Esophagus squamous epithelium (tissue), 5 donors: ENCODE measurements at regions not wholly inside any gene's neighbourhood (a gene's known extent, or its start where the extent isn't known, plus 50 kb on each side); places are given as distances from the start of the nearest gene placed in this dataset.

Source experiments
- DNase-seq: peaks from one replicate; lab custom pipeline; 2025; lab: John Stamatoyannopoulos, UW
- H3K27ac ChIP-seq, 4 donors: fragments of 200-600 bp; sonication (generic); one replicate each; pipeline ENCODE4 v1.5.1; 2016 to 2019; ENCODE audit warnings: mild to moderate bottlenecking in 1 of 4
- H3K27me3 ChIP-seq, 4 donors: fragments of 200-600 bp; sonication (generic); 1 replicate in 3 of 4; 2 replicates in 1 of 4; pipeline versions ENCODE4 v1.5.1 to v1.6.0; 2017 to 2021; ENCODE audit warnings: antibody characterized with exemption in 1 of 4
- H3K36me3 ChIP-seq, 3 donors: fragments of 200-600 bp; sonication (generic); one replicate each; pipeline ENCODE4 v1.5.1; 2016 to 2019
- H3K4me1 ChIP-seq, 3 donors: fragments of 200-600 bp; sonication (generic); one replicate each; pipeline ENCODE4 v1.5.1; 2017 to 2019
- H3K4me3 ChIP-seq, 4 donors: fragments of 200-600 bp; sonication (generic); 1 replicate in 3 of 4; 2 replicates in 1 of 4; pipeline ENCODE4 v1.5.1; 2016 to 2019; ENCODE audit warnings: mild to moderate bottlenecking in 2 of 4, moderate library complexity in 1 of 4
- H3K9me3 ChIP-seq, 3 donors: fragments of 200-600 bp; sonication (generic); one replicate each; pipeline ENCODE4 v1.5.1; 2016 to 2019
- POLR2A ChIP-seq, 4 donors: fragments of 450-650 bp; IDR thresholded peaks; one replicate each; pipeline ENCODE4 v1.6.1; 2017; ENCODE audit warnings: antibody characterized with exemption in 4 of 4, mild to moderate bottlenecking in 4 of 4, moderate library complexity in 3 of 4
- WGBS, 2 donors: methylation state at CpG; one replicate each; pipeline ENCODE4 v1.1.5; 2018; 5-methylcytosine and 5-hydroxymethylcytosine counted together
- intact Hi-C: fragments of 100-400 bp; cut with DNase I; formaldehyde crosslinking; loops from one replicate; pipeline ENCODE4 v1.15.0; 2022
- TF ChIP-seq, protein P1 (sequence below), 6 experiments: fragments of 450-650 bp in 4 of 6; fragments of 200-600 bp in 2 of 6; sonication (generic) in 2 of 6; IDR thresholded peaks; one replicate each; pipeline ENCODE4 v1.5.1; 2016 to 2019; ENCODE audit warnings: antibody characterized with exemption in 6 of 6, mild to moderate bottlenecking in 4 of 6, moderate library complexity in 4 of 6
- donor health status: DM: yes; HTN: yes; CAD: no.

DNA sequence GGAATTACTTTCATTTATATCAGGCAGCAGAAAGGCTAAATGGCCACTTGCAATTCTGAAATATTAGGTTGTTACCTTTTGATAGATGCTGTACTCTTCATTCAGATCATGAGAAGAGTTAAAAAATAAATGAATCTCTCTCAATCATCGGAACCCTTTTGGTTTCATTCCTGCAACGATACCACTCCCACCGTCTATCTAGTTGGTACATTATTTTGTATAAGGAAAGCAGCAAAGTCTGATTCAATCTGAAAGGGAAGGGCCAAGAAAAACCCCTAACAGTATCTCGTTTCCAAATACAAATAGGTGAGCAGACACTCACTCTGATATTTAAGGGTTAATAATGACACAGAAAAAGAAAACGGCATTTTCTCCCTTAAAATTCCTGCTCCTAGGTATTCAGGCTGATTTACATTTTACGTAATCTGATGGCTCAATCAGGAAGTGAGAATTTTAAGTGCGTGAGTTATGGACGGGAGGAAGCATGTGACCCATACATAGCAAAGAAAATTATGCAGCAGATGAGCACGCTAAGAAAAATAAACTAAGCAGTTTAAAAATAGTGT, 209.4 kb upstream of the KLF14 start:
- Histone ChIP-seq H3K36me3 (no peaks in the 10 kb centered on the region), H3K4me1 (peaks cover 12 to 93% (median 47%) of the 10 kb centered on the region in 3 donors), H3K27ac (peak overlapping the region; percentile 90 to 95 (median 91)), H3K9me3 (no peaks in the 10 kb centered on the region), H3K4me3 (peak overlapping the region; percentile 23 to 64 (median 49)), H3K27me3 (no peaks in the 10 kb centered on the region)
- WGBS, 2 donors: 2 to 6% methylated on average over 9 of the region's 9 CpGs
- intact Hi-C loops: no loop called here
- DNase-seq: no peak
- peak in 1 of 4 donors; percentile 53 for TF ChIP-seq POLR2A (IDR thresholded peaks at IDR 0.05)
- TF ChIP-seq, protein P1, sequence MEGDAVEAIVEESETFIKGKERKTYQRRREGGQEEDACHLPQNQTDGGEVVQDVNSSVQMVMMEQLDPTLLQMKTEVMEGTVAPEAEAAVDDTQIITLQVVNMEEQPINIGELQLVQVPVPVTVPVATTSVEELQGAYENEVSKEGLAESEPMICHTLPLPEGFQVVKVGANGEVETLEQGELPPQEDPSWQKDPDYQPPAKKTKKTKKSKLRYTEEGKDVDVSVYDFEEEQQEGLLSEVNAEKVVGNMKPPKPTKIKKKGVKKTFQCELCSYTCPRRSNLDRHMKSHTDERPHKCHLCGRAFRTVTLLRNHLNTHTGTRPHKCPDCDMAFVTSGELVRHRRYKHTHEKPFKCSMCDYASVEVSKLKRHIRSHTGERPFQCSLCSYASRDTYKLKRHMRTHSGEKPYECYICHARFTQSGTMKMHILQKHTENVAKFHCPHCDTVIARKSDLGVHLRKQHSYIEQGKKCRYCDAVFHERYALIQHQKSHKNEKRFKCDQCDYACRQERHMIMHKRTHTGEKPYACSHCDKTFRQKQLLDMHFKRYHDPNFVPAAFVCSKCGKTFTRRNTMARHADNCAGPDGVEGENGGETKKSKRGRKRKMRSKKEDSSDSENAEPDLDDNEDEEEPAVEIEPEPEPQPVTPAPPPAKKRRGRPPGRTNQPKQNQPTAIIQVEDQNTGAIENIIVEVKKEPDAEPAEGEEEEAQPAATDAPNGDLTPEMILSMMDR (IDR thresholded peaks at IDR 0.05): no peak

DNA sequence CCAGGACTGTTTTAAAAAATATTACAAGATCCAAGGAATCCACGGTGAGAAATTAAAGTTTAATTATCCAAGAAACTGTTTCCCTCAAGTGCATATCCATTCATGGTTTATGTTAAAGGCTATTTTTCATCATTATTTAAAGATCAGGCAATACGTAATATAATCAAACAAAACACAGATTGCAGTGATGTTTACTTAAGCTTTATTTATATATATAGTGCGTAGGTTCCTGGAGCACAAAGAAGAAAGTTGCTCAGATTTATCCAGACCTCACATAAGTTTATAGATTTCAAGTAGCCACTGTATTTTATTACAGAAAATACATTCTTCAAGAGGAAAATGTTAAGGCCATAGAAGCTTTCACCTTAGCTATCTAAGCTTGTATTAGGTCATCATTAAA, 210.0 kb upstream of the KLF14 start:
- no peak for DNase-seq
- peak overlapping the region in 3 of 4 donors; percentile 46 to 64 (median 52) for H3K4me3 ChIP-seq
- no peaks in the 10 kb centered on the region for H3K27me3 ChIP-seq
- no peaks in the 10 kb centered on the region for H3K36me3 ChIP-seq
- TF ChIP-seq POLR2A (IDR thresholded peaks at IDR 0.05): no peak
- TF ChIP-seq, protein P1 (IDR thresholded peaks at IDR 0.05): no peak
- H3K4me1 ChIP-seq: peaks cover 12 to 89% (median 41%) of the 10 kb centered on the region in 3 donors
- 21 to 29% methylated on average over 3 of the region's 3 CpGs for WGBS, 2 donors
- no peaks in the 10 kb centered on the region for H3K9me3 ChIP-seq
- intact Hi-C loops: no loop called here
- H3K27ac ChIP-seq: peak overlapping the region; percentile 90 to 95 (median 91)

DNA sequence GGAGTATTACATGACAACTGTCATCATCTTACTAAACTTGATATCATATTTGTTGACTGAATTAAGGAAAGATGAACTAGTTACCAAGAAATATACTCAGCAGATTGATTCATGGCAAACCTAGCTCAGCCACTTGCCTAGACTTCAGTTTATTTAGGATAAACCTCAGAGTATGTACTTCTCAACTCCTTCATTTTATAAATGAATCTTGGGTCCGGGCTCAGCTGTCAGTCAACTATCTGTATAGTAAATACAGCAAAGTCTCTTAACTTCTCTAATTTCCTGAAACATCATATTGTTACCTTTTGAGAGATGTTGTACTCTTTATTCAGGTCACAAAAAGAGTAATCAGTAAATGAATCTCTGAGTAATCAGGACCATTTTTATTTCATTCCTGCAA, 211.0 kb upstream of the KLF14 start:
- H3K27me3 ChIP-seq: no peaks in the 10 kb centered on the region
- 39 to 59% methylated on average over 1 of the region's 1 CpG for WGBS, 2 donors
- no peaks in the 10 kb centered on the region for H3K36me3 ChIP-seq
- TF ChIP-seq POLR2A (IDR thresholded peaks at IDR 0.05): no peak
- TF ChIP-seq, protein P1 (IDR thresholded peaks at IDR 0.05): no peak
- no peak overlapping the region for H3K4me3 ChIP-seq
- no peaks in the 10 kb centered on the region for H3K9me3 ChIP-seq
- peak overlapping the region; percentile 71 to 95 (median 90) for H3K27ac ChIP-seq
- intact Hi-C loops: no loop called here
- no peak for DNase-seq
- peaks cover 6 to 89% (median 38%) of the 10 kb centered on the region in 3 donors for H3K4me1 ChIP-seq

DNA sequence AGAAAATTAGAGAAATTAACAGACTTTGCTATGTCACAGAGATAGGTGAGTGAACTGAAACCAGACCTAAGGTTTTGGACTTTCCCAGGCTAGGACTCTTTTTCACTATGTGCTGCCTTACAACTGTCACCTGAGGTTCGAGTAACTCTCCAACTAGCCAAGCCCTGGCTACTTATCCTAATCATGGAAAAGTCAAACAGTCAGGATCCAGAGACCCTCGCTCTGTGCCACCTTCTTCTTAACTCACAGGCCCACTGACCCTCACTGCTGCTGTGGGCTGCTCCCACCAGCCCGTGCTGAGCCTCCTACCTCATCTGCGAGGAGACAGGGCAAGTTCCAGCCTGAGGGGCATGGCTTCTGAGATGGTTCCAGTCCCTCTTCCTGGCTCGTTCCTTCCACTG, 211.4 kb upstream of the KLF14 start:
- TF ChIP-seq, protein P1 (IDR thresholded peaks at IDR 0.05): no peak
- no peak for TF ChIP-seq POLR2A (IDR thresholded peaks at IDR 0.05)
- H3K27me3 ChIP-seq: no peaks in the 10 kb centered on the region

DNA sequence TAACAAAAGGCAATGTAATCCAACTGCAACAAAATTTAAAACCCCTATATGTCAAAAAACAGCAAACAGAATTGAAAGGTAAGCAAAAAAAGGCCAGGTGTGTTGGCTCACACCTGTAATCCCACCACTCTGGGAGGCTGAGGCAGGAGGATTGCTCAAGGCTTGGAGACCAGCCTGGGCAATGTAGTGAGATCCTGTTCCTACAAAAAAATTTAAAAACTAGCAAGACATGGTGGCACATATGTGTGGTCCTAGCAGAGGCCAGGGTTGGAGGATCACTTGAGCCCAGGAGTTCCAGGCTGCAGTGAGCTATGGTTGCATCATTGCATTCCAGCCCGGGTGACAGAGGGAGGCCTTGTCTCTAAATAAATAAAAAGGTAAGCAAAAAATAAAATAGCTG, 212.1 kb upstream of the KLF14 start:
- WGBS, 2 donors: 58 to 63% methylated on average over 1 of the region's 1 CpG
- peaks cover 6 to 91% (median 39%) of the 10 kb centered on the region in 3 donors for H3K4me1 ChIP-seq
- peak overlapping the region in 3 of 4 donors; percentile 90 to 95 (median 91) for H3K27ac ChIP-seq

More for the DNA sequence above, 211.4 kb upstream of the KLF14 start:
- Histone ChIP-seq H3K9me3 (no peaks in the 10 kb centered on the region), H3K4me1 (peaks cover 6 to 91% (median 39%) of the 10 kb centered on the region in 3 donors), H3K27ac (peak overlapping the region; percentile 71 to 95 (median 90)), H3K4me3 (no peak overlapping the region), H3K36me3 (no peaks in the 10 kb centered on the region)
- intact Hi-C loops: no loop called here
- WGBS, 2 donors: 36 to 48% methylated on average over 3 to 5 of the region's 5 CpGs
- DNase-seq: no peak

More for the DNA sequence above, 212.1 kb upstream of the KLF14 start:
- DNase-seq: no peak
- TF ChIP-seq, protein P1 (IDR thresholded peaks at IDR 0.05): no peak
- no peak for TF ChIP-seq POLR2A (IDR thresholded peaks at IDR 0.05)
- Histone ChIP-seq H3K4me3 (no peak overlapping the region), H3K27me3 (no peaks in the 10 kb centered on the region), H3K36me3 (peaks cover 0 to under 1% (median 0%) of the 10 kb centered on the region in 3 donors), H3K9me3 (no peaks in the 10 kb centered on the region)
- intact Hi-C loops: no loop called here
